Erythroblast (primary cell): ENCODE measurements at regions not wholly inside any gene's neighbourhood (a gene's known extent, or its start where the extent isn't known, plus 50 kb on each side); places are given as distances from the start of the nearest gene placed in this dataset.

Experiments used
- DNase-seq, 2 experiments: peaks; one replicate each; lab custom pipeline; 2025; lab: John Stamatoyannopoulos, UW
- GATA1 ChIP-seq: IDR thresholded peaks from 2 replicates; pipeline ENCODE4 v1.6.1; 2011; ENCODE audit warnings: low read depth, mild to moderate bottlenecking, control low read depth, low read length, moderate library complexity
- POLR2A ChIP-seq: IDR thresholded peaks from 2 replicates; pipeline ENCODE4 v1.6.1; 2011; ENCODE audit warnings: mild to moderate bottlenecking, low read length

DNA sequence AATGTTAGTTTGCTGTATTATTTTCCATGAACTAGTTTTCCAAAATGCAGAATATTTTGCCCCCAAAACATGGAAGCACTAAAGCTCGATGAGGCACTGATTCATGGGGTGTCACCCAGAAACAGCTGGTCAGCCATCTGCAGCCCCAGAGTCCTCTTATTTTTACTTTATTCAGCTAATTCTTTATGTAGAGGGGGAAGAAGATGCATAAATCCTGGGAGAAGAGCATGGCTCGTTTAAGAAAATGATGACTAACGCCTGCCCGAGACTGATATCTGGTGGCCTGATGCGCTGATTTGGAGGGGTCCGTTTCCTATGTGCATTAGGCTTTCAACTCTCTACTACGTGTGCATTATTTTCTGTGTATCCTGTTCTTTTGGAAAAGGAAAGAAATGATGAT lies 390.3 kb upstream of the MEF2C start:
- no peak for TF ChIP-seq POLR2A
- no peak for TF ChIP-seq GATA1
- DNase-seq, result no peak

DNA sequence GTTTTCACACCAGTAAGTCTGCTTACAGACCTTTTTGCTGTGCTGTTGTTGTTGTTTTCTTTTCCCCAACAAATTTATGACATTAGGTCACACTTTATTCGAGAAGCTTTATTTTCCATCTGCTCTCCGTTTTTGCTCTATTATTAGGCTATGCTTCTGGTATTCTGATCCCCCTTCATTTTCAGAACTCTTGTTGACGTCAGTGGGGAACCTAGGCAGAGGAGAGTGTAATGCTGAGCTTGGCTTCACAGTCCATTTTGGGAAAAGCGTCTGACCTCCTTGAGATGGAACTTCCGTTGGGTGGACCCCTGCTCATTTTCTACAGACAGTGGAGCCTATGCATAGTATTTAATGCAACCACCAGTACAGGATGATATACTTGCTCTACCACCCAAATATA lies 387.9 kb upstream of the MEF2C start:
- no peak for TF ChIP-seq GATA1
- TF ChIP-seq POLR2A, result no peak
- DNase-seq, result no peak

DNA sequence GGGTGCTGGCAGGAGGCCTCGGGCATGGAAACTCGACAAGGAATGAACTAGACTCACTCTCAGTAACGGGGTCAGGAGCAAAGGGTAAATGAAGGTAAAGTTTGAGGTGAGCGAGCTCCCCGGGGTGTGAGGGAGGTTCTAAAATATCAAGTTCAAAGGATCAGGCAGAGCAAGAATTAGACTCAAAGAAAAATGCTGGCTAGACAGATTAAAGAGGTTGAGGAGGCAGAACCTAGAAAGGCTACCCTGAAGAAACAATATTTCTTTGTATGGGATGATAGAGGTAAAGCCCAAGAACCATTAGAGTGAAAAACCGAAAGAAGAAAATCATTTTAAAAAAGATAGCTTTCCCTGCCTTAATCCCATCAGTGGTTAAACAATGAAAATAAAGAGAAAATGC lies 386.7 kb upstream of the MEF2C start:
- DNase-seq, result no peak

DNA sequence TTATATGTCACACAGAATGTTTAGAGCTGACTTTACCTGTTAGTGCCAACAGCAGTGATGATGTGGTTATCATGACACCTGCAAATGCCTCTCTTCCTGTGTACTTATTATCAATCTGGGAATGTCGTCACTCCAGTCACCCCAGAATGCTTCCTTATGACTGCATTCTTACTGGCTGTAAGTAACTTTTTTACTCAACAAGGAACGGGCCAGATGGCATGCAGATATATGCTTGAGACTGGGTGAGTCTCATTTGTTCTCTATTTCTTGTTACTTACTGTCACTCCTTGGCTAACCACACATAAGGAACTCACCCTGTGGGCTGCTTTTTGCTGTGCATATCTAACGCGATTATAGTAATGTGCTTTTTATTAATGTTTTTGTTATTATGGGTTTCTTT lies 385.5 kb upstream of the MEF2C start:
- DNase-seq, result no peak
- no peak for TF ChIP-seq POLR2A
- TF ChIP-seq GATA1, result no peak

More for the DNA sequence above, 386.7 kb upstream of the MEF2C start:
- TF ChIP-seq POLR2A (no peak), GATA1 (no peak)

DNA sequence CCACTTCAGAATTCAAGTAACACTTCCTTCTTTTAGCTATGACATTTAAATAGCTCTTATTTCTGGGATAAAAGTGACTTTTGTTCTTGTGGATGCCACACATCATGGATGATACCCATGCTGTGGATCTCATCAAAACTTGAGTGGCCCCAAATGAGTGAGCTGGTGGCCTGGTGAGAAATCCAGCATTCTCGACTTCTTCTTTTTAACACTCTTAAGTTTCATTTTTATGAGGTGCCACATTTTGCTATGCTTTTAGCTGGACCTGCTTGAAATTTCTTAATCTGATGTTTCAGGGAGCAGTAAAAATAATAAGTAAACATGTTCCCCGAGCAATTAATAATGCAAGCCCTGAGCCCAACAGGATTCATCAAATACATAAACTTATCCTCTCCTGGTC lies 384.8 kb upstream of the MEF2C start:
- no peak for DNase-seq
- no peak for TF ChIP-seq GATA1
- TF ChIP-seq POLR2A, result no peak

DNA sequence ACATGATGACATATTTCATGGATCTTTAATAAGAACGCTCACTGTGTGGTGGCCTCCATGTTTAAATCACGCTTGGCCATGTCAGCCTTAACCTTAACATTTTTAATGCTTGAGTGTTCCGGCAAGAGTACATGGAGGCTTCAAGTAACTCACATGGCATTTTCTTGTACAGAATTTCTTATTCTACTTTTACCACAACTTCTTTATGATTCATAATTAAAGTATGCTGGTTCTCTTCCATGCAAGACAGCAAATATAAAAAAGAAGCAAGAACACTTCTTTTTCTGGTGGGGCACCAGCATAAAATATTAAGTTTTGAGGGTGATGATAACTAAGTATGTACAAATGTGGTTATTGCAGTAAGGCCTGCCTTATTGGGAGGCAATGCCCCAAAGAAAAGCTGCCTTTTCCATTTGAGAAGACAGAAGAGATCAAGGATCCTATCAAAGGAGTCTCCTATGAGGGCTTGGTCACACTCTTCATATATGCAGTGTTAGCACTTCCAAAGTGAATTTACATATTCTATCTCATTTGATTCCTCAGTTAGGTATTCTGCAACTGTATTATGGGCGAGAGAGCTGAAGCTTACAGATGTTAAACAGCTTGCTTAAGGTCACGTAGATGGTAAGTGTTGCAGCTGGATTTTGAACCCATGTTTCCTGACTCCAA lies 382.7 kb upstream of the MEF2C start:
- DNase-seq, result no peak

DNA sequence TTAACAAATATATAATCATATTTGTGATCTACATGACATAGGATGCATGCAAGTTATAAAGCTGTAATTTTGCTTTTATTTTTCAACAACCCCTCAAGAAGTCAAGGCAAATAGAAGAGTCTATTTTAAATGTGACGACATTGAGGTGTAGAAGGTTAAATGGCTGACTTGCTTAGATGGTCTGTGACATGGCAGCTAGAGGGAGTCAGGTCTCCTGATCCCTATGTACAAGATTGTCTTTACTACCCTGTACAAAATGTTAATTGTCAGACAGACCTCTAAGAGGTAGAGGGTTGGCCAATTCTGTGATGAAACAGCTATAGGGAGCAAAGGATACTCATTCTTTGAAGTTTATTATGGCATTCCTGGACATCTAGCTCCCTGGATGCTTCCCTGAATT lies 380.9 kb upstream of the MEF2C start:
- no peak for TF ChIP-seq GATA1
- TF ChIP-seq POLR2A, result no peak
- no peak for DNase-seq

More for the DNA sequence above, 382.7 kb upstream of the MEF2C start:
- TF ChIP-seq POLR2A (no peak), GATA1 (no peak)

DNA sequence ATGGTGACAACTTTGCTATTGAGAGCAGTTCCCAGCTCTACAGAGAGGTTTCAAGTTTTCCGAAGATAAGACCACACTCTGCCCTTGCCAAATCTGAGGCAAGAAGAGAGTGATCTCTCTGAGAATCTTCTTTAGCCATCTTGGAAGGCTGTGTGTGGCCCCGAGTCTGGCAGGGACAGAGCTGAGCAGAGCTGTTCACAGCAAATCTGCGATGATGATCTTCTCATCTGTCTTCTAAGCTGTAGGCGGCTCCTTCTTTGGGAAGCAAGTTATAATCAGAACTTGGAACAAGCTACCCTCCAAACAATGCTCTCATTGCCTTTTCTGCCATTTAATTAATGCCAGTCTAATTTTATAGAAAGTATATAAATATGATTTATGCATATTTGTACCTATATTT lies 379.0 kb upstream of the MEF2C start:
- TF ChIP-seq POLR2A (no peak), GATA1 (no peak)

DNA sequence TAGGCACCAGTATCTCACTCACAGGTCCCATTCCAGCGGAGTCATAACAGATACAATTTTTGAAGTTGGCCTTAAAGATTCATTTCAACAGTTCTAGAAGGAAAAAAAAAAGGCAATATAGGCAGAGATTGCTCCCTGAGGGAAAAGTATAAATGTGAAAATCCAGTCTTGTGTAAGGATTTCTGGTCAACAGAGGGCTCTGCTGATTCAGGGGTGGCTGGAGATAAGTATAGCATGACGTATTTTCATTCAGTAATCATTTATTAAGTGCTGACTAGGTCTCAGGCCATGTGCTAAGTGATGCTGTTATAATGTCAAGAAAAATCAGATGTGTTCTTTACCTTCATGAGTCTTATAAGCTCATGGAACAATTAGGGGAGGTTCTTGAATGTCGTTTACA lies 377.3 kb upstream of the MEF2C start:
- DNase-seq, result no peak
- TF ChIP-seq POLR2A, result no peak
- no peak for TF ChIP-seq GATA1

More for the DNA sequence above, 379.0 kb upstream of the MEF2C start:
- no peak for DNase-seq

DNA sequence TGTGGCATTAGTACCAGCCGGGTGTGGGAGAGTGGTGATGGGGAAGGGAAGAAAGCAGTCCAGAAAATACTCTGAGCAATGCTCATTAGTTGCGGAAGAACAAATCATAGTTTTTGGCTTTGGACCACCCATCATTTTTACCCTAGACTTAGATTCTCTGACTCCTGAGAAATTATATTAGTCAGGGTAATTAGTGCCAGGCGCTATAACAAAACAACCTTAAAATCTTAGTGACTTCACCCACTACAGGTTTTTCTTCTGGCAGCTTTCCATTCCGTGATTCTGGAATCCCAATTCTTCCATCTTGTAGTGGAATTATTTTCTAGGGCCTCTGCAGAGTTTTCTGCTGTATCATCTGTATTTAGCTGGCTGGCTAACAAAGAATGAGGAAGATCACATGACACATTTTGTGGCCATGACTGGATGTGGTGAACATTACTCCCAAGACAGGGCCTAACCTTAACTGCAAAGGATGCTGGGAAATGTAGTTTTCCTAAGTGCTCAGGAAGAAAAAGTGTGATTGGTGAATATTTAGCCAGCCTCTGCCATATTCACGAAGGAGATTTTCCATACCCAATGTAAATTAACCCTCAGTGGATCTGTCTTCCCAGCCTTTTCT lies 373.0 kb upstream of the MEF2C start:
- TF ChIP-seq GATA1, result no peak
- no peak for TF ChIP-seq POLR2A
- peak; percentile 29 to 36 for DNase-seq

DNA sequence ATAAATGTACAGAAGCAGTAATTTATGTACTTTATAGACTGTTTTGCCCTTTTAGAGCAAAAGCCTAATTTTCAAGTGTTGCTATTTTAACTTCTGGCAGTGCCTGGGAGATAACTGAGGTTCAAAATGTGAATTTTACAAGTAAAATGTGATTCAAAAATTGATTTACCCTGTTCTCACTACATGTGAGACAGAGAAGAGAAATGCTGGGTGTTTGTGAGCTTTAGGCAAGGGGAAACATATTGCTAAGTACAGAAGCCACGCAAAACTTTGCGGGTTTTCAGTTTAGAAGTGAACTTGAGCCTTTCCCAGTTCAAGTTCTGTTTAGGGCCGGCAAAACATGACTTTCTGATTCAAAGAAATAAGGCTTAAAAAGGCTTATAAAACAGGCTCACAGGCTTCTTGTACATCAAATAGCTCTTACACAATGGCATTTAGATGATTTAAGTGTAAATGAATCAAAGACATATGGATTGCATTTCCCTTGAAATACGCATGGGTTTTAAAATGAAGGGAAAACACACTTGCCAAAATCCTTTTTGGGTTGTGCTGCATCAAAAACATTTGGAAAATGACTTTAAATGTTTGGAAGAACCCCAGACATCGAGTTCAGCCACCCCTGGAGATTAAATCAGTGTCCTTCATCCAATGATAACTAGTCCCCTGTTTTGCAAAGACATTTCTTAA lies 370.8 kb upstream of the MEF2C start:
- DNase-seq, result no peak
- TF ChIP-seq GATA1 (no peak), POLR2A (no peak)

DNA sequence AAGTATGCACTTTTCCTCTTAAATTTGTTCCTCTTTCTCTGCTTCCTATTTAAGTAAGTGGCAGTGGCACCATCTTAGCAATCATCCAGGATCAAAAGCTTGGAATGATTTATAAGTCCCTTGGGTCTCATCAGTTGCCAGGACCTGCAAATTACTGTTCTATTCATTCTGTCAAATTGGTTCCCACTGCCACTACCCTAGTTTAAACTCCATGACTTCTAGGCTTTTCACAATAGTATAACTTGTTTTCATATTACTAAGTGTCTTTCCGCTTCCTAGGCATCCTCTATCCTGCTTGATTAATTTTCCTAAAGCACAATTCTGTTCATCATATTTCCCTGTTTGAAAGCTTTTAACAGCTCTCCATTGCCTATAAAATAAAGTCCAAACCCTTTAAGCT lies 363.9 kb upstream of the MEF2C start:
- DNase-seq, result no peak
- TF ChIP-seq GATA1 (no peak), POLR2A (no peak)

DNA sequence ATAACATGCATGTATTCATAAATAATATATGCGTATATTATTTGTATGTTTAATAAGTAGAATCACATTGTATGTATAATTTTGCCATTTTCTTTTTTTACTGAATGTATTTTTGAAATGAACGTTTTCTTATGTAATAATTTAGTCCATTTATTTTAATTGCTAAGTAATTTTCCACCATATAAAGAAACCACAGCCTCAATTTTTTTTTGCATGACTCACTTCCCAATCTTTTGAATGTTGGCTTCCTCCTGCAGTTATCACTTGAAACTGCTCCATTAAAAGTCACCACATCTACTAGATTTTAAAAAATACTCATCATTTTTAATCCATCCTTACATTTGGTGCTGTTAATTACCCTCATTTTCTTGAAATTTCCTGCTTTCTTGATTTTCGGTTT lies 363.3 kb upstream of the MEF2C start:
- no peak for TF ChIP-seq POLR2A
- no peak for DNase-seq

DNA sequence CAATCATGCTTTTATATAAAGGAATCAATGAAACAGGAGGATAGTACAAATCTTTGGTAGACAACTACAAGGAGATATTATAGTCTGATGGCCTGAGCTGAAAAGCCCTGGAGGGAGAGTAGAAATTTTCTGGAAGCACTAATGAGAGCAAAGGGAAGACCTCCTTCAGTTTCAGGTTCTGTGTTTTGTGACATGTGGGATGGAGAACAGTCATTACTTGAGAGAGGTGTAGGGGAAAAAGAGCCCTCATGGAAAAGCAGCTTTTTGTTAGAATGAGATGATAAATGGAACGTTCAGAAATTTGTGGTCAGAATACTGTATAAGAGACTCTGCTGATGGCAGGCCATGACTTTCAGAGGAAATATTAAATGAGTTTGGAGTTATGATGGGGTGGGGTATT lies 360.6 kb upstream of the MEF2C start:
- TF ChIP-seq GATA1 (no peak), POLR2A (no peak)
- DNase-seq, result no peak
